ENCODE measurements at regions not wholly inside any gene's neighbourhood (a gene's known extent, or its start where the extent isn't known, plus 50 kb on each side); places are given as distances from the start of the nearest gene placed in this dataset.

GRCh38 chr2:67544286-67544685, 147.2 kb downstream of the ETAA1 start:
- H4K20me1 ChIP-seq (ENCODE audit: control insufficient read depth, insufficient read depth): no peaks in the 10 kb centered on the region
- ATAC-seq (no peak), FAIRE-seq (no peak), DNase-seq (ENCODE audit: low read depth, low spot score) (no peak)
- ChIA-PET SMC1A (ENCODE audit: uncharacterized antibody, unreplicated experiment) (no interaction called here), CTCF (interaction anchor here (0.9 to 1.2 kb wide), 2 partner anchors 10 to 52 kb away, joined by 3 read pairs; no protein-coding TSS in a partner anchor), POLR2A (no interaction called here), RAD21 (ENCODE audit: unreplicated experiment) (no interaction called here)
- in situ Hi-C loops (cut with MboI) (no loop called here), intact Hi-C loops (cut with micrococcal nuclease; ENCODE audit: unreplicated experiment) (no loop called here)
- H3K27me3 ChIP-seq (replicated peaks in 1 of 2; ENCODE audit: control insufficient read depth in 2 of 2, insufficient read depth in 2 of 2, low read length in 1 of 2): no peaks in the 10 kb centered on the region
- no peak overlapping the region for H3K9ac ChIP-seq (ENCODE audit: control insufficient read depth, insufficient read depth, low read length)
- no peak overlapping the region for H2AFZ ChIP-seq (ENCODE audit: control insufficient read depth, low read depth, low read length)
- no TSS peak for BruUV-seq (replicated peaks)
- H3K36me3 ChIP-seq (ENCODE audit: control insufficient read depth in 2 of 2, insufficient read depth in 2 of 2, low read length in 1 of 2): no peaks in the 10 kb centered on the region
- H3K27ac ChIP-seq (ENCODE audit: control insufficient read depth, insufficient read depth): no peak overlapping the region
- WGBS (ENCODE audit: insufficient coverage, insufficient replicate concordance, low lambda C conversion rate, missing lambda C conversion rate): 0% methylated on average over 2 of the region's 2 CpGs
- no peaks in the 10 kb centered on the region for H3K4me1 ChIP-seq (ENCODE audit: control insufficient read depth, insufficient read depth, low read length)
- H3K4me2 ChIP-seq (ENCODE audit: control insufficient read depth, insufficient read depth): no peak overlapping the region
- TF ChIP-seq RBBP5 (conservative IDR thresholded peaks at IDR 0.05) (no peak), FOS (IDR thresholded peaks at IDR 0.05; ENCODE audit: borderline replicate concordance, extremely low read depth, insufficient read length) (no peak), EGR1 (IDR thresholded peaks at IDR 0.05; ENCODE audit: borderline replicate concordance in 1 of 2, low read depth in 2 of 2, low read length in 2 of 2) (no peak), TCF3 (IDR thresholded peaks at IDR 0.05; ENCODE audit: borderline replicate concordance, insufficient read depth, low read depth, low read length) (no peak), PRDM15 (CRISPR knock-in tag; IDR thresholded peaks at IDR 0.05) (no peak), MEF2B (IDR thresholded peaks at IDR 0.05; ENCODE audit: partially characterized antibody, poor library complexity, severe bottlenecking) (no peak), STAT3 (IDR thresholded peaks at IDR 0.05; ENCODE audit: low read depth, low read length) (no peak), SRF (IDR thresholded peaks at IDR 0.05; ENCODE audit: low read depth in 2 of 2, low read length in 2 of 2) (no peak), NFYA (IDR thresholded peaks at IDR 0.05; ENCODE audit: borderline replicate concordance, low read depth, low read length) (no peak), BHLHE40 (IDR thresholded peaks at IDR 0.05; ENCODE audit: borderline replicate concordance in 1 of 2, low read depth in 2 of 2, low read length in 1 of 2) (no peak), CBFB (IDR thresholded peaks at IDR 0.05; ENCODE audit: low read depth) (no peak), SMC3 (IDR thresholded peaks at IDR 0.05; ENCODE audit: borderline replicate concordance, low read length) (no peak), CBX3 (IDR thresholded peaks at IDR 0.05; ENCODE audit: borderline replicate concordance, low read depth) (no peak), IKZF1 (conservative IDR thresholded peaks at IDR 0.05) (no peak), ZBED1 (IDR thresholded peaks at IDR 0.05; ENCODE audit: borderline replicate concordance) (no peak), PAX8 (IDR thresholded peaks at IDR 0.05) (no peak), KAT2A (conservative IDR thresholded peaks at IDR 0.05; ENCODE audit: control insufficient read depth, low read depth, low read length) (no peak), WRNIP1 (IDR thresholded peaks at IDR 0.05; ENCODE audit: borderline replicate concordance, low read depth, low read length) (no peak)
- no peaks in the 10 kb centered on the region for H3K79me2 ChIP-seq (ENCODE audit: control insufficient read depth, insufficient read depth, low read length)
- H3K9me3 ChIP-seq (replicated peaks; ENCODE audit: control insufficient read depth, insufficient read depth, low read length): no peaks in the 10 kb centered on the region
- no peak overlapping the region for H3K4me3 ChIP-seq

All from GM12878 (cell line).